Pons (tissue), 1 donor: ENCODE measurements at regions not wholly inside any gene's neighbourhood (a gene's known extent, or its start where the extent isn't known, plus 50 kb on each side); places are given as distances from the start of the nearest gene placed in this dataset.

Experiments used
- DNase-seq: peaks from one replicate; pipeline ENCODE4 v3.0.0-alpha.2; 2016; ENCODE audit warnings: low spot score

- DNase-seq, result no peak
Measured at GRCh38 chr4:189385579-189385978, 555.1 kb upstream of the FRG1 start.

DNA sequence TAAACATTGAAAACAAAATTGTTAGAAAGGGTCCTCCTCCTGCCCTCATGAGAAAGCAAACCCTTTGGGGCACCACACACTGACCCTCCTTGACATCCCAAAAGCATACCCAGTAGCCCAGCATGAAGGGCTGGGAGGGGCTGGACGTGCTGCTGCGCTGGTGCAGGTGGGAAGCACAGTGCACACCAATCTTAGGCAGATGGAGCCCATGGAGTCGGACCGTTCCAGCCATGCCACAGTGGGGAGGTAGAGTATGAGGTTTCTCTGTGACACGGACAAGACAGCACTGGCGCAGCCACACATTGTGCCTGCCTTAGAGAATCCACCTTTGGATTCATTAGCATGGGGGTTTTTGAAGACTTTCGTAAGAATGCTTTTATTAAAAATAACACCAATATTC is 544.2 kb upstream of the FRG1 start:
- no peak for DNase-seq

GRCh38 chr4:189404271-189404670 is 536.4 kb upstream of the FRG1 start:
- no peak for DNase-seq

DNA sequence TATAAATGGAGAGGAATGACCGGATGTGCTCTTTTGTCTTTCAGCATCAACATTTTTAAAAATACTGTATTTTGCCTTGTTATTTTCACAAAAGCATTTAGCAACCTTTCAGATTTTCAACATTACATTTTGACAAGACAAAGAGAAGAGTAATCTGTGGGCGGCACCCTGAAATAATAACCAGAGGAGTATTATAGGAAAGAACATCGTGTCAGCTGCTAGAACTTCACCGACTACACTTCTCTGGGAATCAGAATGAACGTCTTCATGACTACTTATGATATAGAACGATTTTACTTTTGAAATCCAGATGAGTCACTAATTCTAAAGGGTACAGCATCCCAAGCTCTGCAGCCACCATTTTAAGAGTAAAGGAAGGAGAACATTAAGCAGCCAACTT is 531.5 kb upstream of the FRG1 start:
- DNase-seq, result no peak

GRCh38 chr4:189414021-189414420 is 526.7 kb upstream of the FRG1 start:
- no peak for DNase-seq

- DNase-seq, result no peak
Measured at GRCh38 chr4:189420572-189420971, 520.1 kb upstream of the FRG1 start.

GRCh38 chr4:189436207-189436606 is 504.5 kb upstream of the FRG1 start:
- DNase-seq, result no peak

GRCh38 chr4:189440716-189441115 is 500.0 kb upstream of the FRG1 start:
- DNase-seq, result no peak

DNA sequence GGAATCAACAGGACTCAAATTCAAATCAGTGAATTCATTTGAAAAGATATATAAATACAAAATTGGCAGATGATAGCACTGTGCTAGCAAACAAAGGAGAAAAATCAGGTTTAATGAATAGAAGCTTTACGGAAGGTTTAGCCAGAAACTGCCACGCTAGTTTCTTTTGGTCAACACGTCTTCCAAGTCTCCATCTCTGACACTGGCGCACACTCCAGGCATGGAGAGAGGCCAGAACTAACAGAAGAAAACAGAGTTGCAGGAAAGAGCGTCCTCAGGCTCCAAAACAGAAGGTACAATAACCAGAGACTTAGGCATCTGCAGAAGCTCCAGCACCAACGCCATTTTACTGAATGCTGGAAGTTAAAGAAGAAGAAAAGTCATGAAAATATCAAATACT is 497.3 kb upstream of the FRG1 start:
- no peak for DNase-seq

DNA sequence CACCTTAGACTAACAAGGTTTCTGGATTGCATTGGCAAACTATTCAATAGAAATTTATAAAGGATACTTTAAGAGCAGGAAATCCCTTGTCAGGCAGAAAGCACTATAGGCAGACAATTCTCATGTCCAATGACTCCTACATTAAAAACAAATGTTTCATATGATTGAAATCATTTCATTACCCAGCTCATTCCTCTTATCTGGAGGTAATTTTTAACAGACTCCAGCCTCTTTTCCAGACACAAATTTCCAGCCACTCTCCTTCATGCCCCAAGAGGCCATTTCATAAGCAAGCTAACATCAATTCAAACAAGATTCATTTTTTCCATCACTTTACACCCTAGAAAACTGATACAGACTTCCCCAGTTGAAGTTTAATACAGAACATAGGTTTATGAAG is 495.1 kb upstream of the FRG1 start:
- DNase-seq, result no peak

DNA sequence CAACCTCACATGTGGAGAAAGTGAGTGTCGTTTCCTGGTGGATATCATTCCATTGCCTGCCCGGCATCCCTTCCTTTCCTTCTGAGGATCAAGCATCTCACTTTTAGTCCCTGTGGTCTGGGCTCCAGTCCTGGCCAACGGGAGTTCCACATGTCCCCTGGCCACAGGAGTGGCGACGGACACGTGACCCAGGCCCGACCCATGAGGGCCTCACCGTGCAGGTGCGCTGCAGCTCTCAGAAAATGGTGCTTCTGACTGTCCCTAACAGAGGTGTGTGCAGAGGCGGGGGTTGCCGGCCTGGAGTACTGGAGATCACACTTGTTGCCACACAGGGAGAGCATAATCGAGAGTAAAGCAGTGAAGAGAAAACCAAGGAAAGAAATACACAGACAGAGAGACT is 476.9 kb upstream of the FRG1 start:
- DNase-seq, result no peak

GRCh38 chr4:189494407-189494806 is 446.3 kb upstream of the FRG1 start:
- DNase-seq, result no peak

DNA sequence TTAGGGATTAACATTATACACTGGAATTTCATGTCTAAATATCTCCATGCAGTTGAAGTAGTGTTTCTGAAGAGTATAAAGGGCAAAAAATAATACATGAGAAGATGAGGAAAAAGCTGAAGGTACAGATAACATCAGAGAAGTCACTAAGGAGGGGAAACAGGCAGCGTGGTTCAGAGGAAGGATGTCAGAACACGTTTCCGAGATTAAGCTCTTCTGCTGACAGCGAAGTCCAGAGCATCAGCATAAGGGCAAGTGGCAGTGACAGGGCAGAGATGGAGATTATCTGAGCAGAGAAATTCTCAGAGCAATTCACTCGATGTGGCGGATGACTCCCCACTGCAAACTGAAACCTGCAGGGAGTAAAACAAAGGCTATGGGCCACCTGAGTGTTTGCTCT is 443.2 kb upstream of the FRG1 start:
- no peak for DNase-seq

GRCh38 chr4:189497996-189498395 is 442.7 kb upstream of the FRG1 start:
- no peak for DNase-seq

GRCh38 chr4:189498457-189498856 is 442.2 kb upstream of the FRG1 start:
- no peak for DNase-seq

GRCh38 chr4:189499696-189500095 is 441.0 kb upstream of the FRG1 start:
- DNase-seq, result no peak

DNA sequence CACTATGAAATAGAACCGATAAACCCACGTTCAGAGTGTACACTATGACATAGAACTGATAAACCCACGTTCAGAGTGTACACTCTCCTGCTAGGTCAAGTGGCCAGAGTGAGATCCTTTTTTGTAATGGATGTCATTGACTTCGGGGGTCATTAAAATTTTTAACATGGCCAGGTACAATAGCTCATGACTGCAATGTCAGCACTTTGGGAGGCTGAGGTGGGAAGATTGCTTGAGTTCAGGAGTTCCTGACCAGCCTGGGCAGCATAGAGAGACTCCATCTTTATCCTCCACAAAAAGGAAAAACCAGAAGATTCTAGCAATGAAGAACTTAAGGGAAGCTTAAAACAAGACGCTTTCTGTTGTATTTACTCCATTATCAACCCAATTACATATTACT is 439.7 kb upstream of the FRG1 start:
- no peak for DNase-seq

- no peak for DNase-seq
Measured at GRCh38 chr4:189502841-189503435, 437.7 kb upstream of the FRG1 start.

DNA sequence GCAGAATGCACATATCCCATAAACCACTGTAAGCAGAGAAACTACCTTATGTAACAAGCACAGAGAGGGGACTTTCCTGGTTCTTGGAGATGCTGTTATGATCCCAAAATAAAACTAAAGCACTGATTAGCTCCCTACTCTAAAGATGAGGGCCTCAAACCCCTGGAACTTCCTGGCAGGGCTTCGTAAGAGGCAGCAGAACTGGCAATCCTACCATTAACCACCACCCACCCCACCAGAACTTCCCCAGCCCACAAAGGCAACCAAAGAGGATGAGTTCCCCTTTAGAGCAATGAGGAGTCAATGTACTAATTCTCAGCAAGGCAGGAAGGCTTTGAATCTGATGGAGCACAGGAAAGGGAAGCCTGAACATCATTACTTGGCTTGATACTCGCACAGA is 436.5 kb upstream of the FRG1 start:
- no peak for DNase-seq

DNA sequence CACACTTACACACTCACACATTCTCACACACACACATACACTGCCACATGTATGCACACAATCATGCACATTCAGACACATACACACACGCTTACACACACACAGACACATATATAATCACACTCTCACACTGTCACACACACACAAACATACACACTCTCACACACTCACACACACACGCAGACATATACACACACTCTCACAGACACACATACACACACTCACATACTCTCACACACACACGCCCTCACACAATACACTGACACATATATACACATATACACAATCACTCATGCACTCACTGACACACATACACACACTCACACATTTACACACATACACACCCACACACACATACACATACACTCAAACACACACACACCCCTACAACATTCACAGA is 435.3 kb upstream of the FRG1 start:
- no peak for DNase-seq

- DNase-seq, result no peak
Measured at GRCh38 chr4:189506080-189506479, 434.6 kb upstream of the FRG1 start.

DNA sequence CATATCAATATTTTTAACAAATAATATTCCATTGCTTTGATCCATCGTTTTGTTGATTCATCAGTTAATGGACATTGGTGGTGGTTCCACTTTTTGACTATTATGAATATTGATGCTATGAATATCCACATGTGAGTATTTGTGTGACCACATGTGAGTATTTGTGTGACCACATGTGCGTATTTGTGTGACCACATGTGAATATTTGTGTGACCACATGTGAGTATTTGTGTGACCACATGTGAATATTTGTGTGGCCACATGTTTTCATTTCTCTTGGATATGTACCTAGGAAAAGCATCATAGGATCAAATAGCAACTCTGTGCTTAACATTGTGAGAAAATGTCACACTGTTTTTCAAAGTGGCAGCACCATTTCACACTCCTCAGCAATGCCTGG is 433.6 kb upstream of the FRG1 start:
- DNase-seq, result no peak

GRCh38 chr4:189510601-189511000 is 430.1 kb upstream of the FRG1 start:
- DNase-seq, result no peak

DNA sequence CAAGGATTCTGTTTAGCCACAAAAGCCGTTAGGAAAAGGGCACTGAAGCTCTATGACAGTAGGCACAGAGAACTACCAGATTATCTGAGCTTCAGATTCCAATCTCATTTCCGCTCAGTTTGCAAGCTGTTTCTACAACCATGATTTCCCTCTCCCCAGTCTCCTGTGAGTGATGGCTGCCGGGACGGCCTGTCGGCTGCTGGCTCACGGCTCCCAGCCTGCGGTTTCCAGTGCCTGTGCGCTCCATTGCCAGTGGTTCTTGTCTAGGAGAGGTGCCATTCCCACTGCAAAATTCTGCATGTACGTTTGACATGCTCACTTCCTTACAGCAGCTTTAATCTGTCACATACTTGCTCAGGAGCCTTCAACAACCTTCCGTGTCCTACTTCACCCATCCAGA is 429.1 kb upstream of the FRG1 start:
- no peak for DNase-seq

GRCh38 chr4:189513421-189513820 is 427.3 kb upstream of the FRG1 start:
- DNase-seq, result no peak
